ENCODE measurements at regions not wholly inside any gene's neighbourhood (a gene's known extent, or its start where the extent isn't known, plus 50 kb on each side); places are given as distances from the start of the nearest gene placed in this dataset.

DNA sequence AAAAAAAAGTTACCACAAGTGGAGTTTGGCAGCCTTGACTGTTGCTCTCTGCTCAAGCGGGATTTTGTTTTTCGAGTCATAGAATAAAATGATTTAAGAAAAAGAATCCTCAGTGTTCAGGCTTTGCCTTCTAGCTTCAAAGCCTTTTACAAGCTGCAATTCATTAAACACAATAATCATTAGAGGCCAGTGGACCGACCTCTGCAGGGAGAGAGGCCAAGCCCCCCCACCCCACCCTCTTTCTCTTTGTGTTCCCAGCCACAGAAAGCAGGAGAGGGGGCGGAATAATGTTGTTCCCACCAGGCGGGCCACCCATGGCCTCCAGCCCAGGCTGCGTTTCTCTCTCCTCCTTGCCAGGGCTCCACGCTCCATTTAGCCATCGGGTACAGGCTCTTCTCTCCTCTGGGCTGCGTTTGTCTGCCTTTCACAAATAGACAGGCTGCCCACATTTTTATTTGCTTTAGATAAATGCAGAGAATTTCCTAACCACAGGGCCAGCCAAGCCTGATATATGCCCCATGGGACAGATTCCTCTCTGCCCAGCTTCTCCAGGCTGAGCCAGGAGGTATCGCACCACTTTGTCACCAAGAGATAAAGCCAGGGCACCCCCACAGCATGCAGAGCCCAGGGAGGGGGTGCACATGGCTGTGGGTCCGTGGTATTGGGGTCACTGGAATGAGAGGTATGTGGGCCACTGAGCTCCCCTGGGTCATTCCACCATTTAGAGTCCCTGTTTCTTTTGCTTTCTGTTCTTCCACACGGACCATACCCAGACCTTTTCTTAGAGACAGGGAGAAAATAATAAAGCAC is 318.8 kb downstream of the PIK3R1 start:
- TF ChIP-seq CTCF (IDR thresholded peaks at IDR 0.05) (no peak), SIN3A (IDR thresholded peaks at IDR 0.05; ENCODE audit: borderline replicate concordance, insufficient read depth, low read depth, low read length) (no peak), POLR2AphosphoS5 (IDR thresholded peaks at IDR 0.05; ENCODE audit: low read depth, low read length) (no peak)
